Right cardiac atrium (tissue), 5 donors: ENCODE measurements at regions not wholly inside any gene's neighbourhood (a gene's known extent, or its start where the extent isn't known, plus 50 kb on each side); places are given as distances from the start of the nearest gene placed in this dataset.
"Not testable (repeated sequence)": the region's sequence is repeated elsewhere in the genome, so short reads cannot be mapped to it uniquely, and the experiment has no call there.

Experiments used
- ATAC-seq, 2 donors: fragments of 200-7000 bp; cut with Tn5 transposase; one replicate each; pipeline versions ENCODE4 v1.8.0 to v1.9.1; 2020; ENCODE audit warnings: moderate library complexity in 2 of 2, mild to moderate bottlenecking in 1 of 2
- DNase-seq, 3 donors: peaks; one replicate each; pipeline ENCODE4 v3.0.0-alpha.2; 2020
- H3K27ac ChIP-seq: one replicate; pipeline ENCODE4 v1.5.1; 2013; ENCODE audit warnings: mild to moderate bottlenecking, low read length, control low read depth, moderate library complexity
- H3K27me3 ChIP-seq: one replicate; pipeline ENCODE4 v1.6.1; 2013; ENCODE audit not compliant: control insufficient read depth, insufficient read depth
- H3K4me1 ChIP-seq: one replicate; pipeline ENCODE4 v1.6.1; 2013; ENCODE audit warnings: low read length; ENCODE audit not compliant: control insufficient read depth, insufficient read depth
- H3K4me3 ChIP-seq: one replicate; pipeline ENCODE4 v1.5.1; 2013; ENCODE audit warnings: low read length, control low read depth
- H3K9me3 ChIP-seq: one replicate; pipeline ENCODE4 v1.6.1; 2013; ENCODE audit warnings: low read length; ENCODE audit not compliant: control insufficient read depth
- WGBS: extraction: QIAGEN DNeasy Blood & Tissue Kit; methylation state at CpG from one replicate; pipeline ENCODE4 v1.1.7; 2013; 5-methylcytosine and 5-hydroxymethylcytosine counted together
- intact Hi-C, 4 donors: fragments of 100-400 bp; cut with DNase I; formaldehyde crosslinking; loops; one replicate each; pipeline versions ENCODE4 v1.11.0 to v1.14.0; 2022 to 2023
- donor health status: healthy with polysubstance abuse.
- donor health status: DM: no; HTN: yes; CAD: no.
- donor health status: DM: no; HTN: no; CAD: no.
- donor health status: DM: no; HTN: yes; CAD: no; lungs with severe emphysema.
- donor health status: DM: yes; HTN: yes; CAD: no.

DNA sequence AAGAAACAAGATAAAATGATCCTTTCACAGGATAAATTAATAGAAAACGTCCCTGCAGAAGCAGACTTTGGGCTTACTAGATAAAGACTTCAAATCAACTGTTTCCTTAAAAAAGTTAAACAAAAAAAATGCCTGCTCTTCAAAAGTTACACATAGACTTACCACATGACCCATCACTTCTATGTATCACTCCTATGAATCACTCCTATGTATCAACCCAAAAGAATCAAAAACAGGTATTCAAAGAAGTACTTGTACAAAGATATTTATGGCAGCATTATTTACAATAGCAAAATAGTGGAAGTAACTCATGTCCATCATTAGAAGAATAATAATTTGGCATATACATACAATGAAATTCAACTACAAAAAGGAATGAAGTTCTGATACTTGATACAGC is 56.3 kb upstream of the PRDM9 start:
- Histone ChIP-seq H3K4me3 (no peak overlapping the region), H3K27ac (no peak overlapping the region), H3K4me1 (no peaks in the 10 kb centered on the region), H3K9me3 (peaks cover 3% of the 10 kb centered on the region), H3K27me3 (no peaks in the 10 kb centered on the region)
- intact Hi-C loops, result no loop called here
- ATAC-seq (no peak), DNase-seq (no peak)
- WGBS, result 31% methylated on average over 1 of the region's 1 CpG

DNA sequence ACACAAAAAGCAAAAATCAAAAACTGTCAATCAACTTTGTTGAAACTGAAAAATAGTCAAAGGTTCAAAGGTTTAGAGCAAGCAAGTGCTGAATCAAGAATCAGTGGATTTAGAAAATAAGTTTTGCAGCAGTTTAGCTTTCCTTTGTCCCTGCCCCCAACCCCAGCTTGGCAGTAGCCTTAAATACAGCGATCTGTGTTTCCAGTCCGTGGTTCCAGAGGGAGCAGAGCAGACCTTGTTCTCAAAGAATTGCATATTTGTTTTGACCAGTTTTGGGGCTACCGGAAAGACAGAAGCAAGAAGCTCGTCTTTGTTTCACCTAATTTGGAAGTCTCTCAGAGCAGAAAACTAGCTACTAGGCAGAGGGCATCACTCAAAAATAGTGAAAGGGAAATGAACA is 57.2 kb upstream of the PRDM9 start:
- intact Hi-C loops, result no loop called here
- H3K27me3 ChIP-seq, result no peaks in the 10 kb centered on the region
- H3K4me1 ChIP-seq, result no peaks in the 10 kb centered on the region
- H3K27ac ChIP-seq, result no peak overlapping the region
- ATAC-seq, result peak in 1 of 2 donors; percentile 36
- H3K4me3 ChIP-seq, result peak overlapping the region; percentile 32
- H3K9me3 ChIP-seq, result peaks cover 3% of the 10 kb centered on the region
- DNase-seq, result no peak
- 47% methylated on average over 4 of the region's 4 CpGs for WGBS

DNA sequence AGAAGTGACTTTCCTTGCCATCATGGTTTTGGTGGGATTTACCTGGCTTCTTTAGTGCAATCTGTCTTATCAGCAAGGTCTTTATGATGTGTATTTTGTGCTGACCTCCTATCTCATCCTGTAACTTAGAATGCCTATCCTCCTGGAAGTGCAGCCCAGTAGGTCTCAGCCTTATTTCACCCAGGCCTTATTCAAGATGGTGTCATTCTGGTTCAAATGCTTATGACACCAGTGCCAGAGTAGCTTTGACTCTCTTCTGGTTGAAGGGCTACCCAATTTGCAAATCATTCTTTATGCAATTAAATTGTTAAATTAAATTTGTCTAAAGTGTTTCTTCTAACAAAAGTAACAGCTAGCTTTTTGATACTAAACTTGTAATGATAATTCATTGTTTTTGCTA is 58.8 kb upstream of the PRDM9 start:
- DNase-seq (no peak), ATAC-seq (no peak)
- Histone ChIP-seq H3K9me3 (peaks cover 3% of the 10 kb centered on the region), H3K27me3 (no peaks in the 10 kb centered on the region), H3K27ac (no peak overlapping the region), H3K4me1 (no peaks in the 10 kb centered on the region), H3K4me3 (no peak overlapping the region)
- intact Hi-C loops, result no loop called here

DNA sequence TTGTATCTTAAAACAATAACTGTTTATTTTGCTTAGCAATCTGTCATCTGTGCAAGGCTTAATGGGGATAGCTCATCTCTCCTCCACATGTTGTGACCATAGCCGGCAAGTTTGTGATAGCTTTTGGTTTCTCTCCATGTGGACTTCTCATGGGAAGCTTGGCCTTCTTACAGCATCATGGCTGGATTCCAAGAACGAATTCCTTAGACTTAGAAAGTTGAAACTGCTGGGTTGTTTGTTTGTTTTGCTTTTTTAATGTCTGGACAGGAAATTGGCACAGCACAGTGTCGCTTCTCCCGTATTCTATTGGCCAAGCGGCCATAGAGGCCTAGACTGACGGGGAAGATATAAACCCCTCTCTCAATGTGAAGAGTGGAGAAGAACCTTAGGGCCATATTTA is 61.0 kb upstream of the PRDM9 start:
- ATAC-seq (peak; percentile 59 to 83), DNase-seq (peak in 1 of 3 donors; percentile 35)
- H3K4me3 ChIP-seq, result no peak overlapping the region
- peaks cover 3% of the 10 kb centered on the region for H3K9me3 ChIP-seq
- no peaks in the 10 kb centered on the region for H3K4me1 ChIP-seq
- H3K27me3 ChIP-seq, result no peaks in the 10 kb centered on the region
- WGBS, result 38% methylated on average over 6 of the region's 6 CpGs
- intact Hi-C loops, result no loop called here
- H3K27ac ChIP-seq, result no peak overlapping the region

DNA sequence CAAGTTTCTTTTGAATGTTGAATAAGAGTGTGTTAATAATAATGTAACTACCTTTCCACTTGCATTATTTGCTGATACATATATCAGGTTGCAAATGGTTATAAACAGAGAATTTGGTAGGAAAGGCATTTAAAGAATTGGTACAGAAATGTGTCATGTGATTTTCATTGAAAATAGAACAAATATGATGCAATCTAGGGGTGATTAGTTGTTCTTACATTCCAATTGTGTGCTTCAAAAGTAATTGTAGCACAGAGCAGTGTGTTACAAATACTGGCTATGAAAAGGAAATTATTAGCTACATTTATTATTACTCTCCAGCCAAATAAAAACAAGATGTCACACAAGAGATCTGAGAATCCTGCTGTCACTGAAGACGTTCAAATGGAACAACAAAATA is 61.8 kb upstream of the PRDM9 start:
- DNase-seq, result no peak
- no peaks in the 10 kb centered on the region for H3K4me1 ChIP-seq
- no peak overlapping the region for H3K4me3 ChIP-seq
- intact Hi-C loops, result no loop called here
- peaks cover 3% of the 10 kb centered on the region for H3K9me3 ChIP-seq
- peak in 1 of 2 donors; percentile 33 for ATAC-seq
- no peaks in the 10 kb centered on the region for H3K27me3 ChIP-seq
- H3K27ac ChIP-seq, result no peak overlapping the region
- WGBS, result 42% methylated on average over 1 of the region's 1 CpG

DNA sequence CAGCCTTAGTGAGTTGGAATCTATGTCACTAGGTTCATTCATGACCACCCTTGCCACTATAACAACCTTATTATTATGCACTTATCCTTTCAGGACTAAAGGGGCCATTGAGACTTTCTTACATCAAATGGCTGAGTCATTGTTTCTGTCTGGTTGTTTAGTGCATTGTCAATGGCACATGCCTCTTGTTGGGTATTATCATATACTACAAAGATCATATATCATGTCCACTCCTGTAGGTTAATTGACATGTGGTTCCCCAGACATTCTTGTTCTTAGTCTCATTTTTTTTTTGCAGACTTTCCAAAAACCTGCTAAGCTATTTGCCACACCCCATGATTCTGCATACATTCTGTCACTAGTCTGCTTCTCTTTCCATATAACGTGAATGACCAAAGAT is 66.7 kb upstream of the PRDM9 start:
- no peaks in the 10 kb centered on the region for H3K4me1 ChIP-seq
- 87% methylated on average over 1 of the region's 1 CpG for WGBS
- no peak for ATAC-seq
- intact Hi-C loops, result no loop called here
- no peaks in the 10 kb centered on the region for H3K9me3 ChIP-seq
- no peak for DNase-seq
- H3K27ac ChIP-seq, result no peak overlapping the region
- H3K27me3 ChIP-seq, result no peaks in the 10 kb centered on the region
- no peak overlapping the region for H3K4me3 ChIP-seq

DNA sequence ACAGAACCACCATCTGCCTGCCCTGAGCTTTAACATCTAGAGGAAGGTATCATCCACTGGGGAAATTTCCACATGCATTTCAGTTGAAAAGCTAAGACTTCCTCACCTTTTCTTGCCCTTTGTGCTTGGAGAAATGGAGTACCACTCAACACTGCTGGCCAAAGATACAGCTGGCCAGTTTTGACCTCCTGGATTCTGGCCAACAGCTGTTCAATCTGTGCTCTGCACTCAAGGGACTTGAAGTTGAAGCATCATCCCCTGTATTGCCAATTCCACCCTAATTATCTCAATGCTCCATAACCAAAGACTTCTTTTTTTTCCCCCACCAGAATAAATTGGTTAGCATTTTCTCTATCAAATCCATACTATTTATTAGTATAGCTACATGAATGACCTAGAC is 70.4 kb upstream of the PRDM9 start:
- Histone ChIP-seq H3K27ac (no peak overlapping the region), H3K4me3 (no peak overlapping the region), H3K9me3 (no peaks in the 10 kb centered on the region), H3K27me3 (no peaks in the 10 kb centered on the region), H3K4me1 (no peaks in the 10 kb centered on the region)
- intact Hi-C loops, result no loop called here
- DNase-seq (no peak), ATAC-seq (no peak)

DNA sequence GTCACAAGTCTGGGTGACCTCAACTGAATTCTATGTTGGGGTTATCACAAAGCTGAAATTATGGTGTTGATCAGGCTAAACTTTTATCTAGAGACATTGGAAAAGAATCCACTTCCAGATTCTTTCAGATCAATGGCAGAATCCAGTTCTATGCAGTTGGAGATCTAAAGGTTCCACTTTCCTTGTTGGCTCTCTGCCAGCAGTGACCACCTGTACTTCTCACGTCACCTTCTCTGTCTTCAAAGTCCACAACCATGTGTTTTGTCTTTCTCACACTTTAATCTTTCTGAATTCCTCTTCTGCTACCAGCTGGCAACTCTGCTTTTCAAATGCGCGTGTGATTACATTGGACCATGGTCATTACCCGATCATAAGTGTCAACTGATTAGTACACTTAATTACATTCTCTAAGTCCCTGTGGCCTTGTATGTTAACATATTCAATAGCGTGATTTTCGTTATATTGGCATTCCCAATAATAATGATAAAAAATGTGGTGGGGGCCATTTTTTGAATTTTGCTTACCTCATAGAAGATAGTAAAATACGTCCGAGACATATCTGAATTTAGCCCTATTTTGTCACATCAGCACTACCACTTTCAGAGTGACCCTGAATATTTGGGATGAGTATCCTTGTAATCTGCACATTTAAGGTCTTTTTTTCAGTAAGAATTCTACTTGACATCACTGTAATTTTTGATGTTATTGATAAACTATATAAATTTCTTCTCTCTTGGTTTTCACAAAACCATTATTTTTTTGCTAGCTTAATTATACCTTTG is 73.7 kb upstream of the PRDM9 start:
- ATAC-seq (no peak), DNase-seq (no peak)
- Histone ChIP-seq H3K4me3 (no peak overlapping the region), H3K9me3 (no peaks in the 10 kb centered on the region), H3K27ac (no peak overlapping the region), H3K27me3 (no peaks in the 10 kb centered on the region), H3K4me1 (no peaks in the 10 kb centered on the region)
- intact Hi-C loops, result no loop called here
- 94% methylated on average over 8 of the region's 8 CpGs for WGBS

DNA sequence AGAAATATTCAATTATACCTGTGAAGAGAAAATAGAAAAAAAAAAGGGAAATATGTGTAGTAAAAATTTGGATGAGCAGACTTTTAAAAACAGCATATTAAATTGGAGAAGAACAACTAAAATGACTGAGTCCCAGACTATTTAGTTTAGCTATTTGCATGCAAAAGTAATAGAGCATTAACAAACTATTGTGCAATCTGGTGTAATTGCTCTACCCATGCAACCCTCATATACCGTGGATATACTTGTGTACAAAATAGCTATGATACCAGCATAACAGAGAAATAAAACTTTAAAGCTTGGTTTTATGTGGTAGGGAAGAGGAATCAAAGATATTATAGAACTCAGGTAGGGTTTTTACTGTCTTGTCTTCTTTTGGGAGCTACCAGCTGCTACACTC is 78.7 kb upstream of the PRDM9 start:
- Histone ChIP-seq H3K4me1 (no peaks in the 10 kb centered on the region), H3K27ac (no peak overlapping the region), H3K4me3 (no peak overlapping the region), H3K9me3 (peaks cover 2% of the 10 kb centered on the region), H3K27me3 (no peaks in the 10 kb centered on the region)
- ATAC-seq, result no peak
- intact Hi-C loops, result no loop called here
- no peak for DNase-seq
- 87% methylated on average over 1 of the region's 1 CpG for WGBS

DNA sequence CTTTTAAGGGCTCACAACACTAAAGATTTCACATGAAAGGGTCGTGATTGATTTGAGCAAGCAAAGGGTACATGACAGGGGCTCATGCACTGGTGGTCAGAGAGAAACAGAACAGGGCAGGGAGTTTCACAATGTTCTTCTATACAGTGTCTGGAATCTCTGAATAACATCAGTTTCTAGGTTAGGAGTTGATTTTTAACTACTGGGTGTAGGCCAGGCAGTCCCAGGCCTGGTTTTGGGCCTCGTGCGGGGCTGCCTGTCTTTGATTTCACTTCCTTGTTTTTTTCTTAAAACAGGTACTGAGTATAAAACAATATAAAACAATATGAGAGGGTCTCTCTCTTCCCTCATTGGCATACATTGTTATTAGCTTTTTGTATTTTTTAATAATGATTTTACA is 87.2 kb upstream of the PRDM9 start:
- H3K4me3 ChIP-seq, intact Hi-C loops, H3K27me3 ChIP-seq, H3K4me1 ChIP-seq, H3K27ac ChIP-seq, DNase-seq, ATAC-seq, H3K9me3 ChIP-seq: not testable (repeated sequence)
- 93% methylated on average over 3 of the region's 3 CpGs for WGBS

DNA sequence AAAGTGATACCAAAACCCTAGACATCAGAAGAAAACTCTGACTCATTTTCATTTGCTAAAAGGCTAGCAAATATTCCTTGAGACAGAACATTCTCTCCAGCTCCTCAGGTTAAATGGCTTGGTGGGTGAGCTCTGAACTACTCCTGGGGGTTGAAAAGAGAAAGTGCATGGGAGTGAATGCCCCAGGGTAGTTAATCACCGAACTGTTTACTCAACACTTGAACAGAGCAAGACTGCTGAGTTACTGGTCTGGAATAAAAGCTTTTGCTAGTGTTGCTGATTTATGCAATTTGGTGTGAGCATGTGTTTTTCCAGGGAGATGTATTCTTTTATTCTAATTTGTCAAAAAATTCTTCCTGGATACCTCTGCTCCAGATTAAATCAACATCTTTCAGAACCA is 88.3 kb upstream of the PRDM9 start:
- H3K4me1 ChIP-seq, result no peaks in the 10 kb centered on the region
- ATAC-seq (no peak), DNase-seq (no peak)
- intact Hi-C loops, result no loop called here
- no peak overlapping the region for H3K27ac ChIP-seq
- 59% methylated on average over 1 of the region's 1 CpG for WGBS
- H3K9me3 ChIP-seq, result no peaks in the 10 kb centered on the region
- H3K27me3 ChIP-seq, result no peaks in the 10 kb centered on the region
- H3K4me3 ChIP-seq, result no peak overlapping the region

DNA sequence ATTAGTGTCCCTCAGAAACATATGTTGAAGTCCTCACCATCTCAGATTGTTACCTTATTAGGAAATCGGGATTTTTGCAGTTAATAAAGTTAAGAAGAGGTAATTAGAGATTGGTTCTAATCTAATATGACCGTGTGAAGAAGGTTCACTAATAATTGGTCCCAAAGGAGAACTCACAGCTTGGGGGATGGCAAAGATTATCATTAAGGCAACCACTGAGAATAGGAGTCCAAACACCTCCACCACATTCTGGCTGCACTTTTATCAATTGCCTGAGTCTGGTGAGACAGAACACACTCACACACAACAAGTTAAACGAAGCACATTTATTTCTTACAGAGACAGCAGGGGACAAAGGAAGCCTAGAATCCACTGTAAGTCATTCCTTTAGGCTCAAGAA is 94.9 kb upstream of the PRDM9 start:
- Histone ChIP-seq H3K4me3 (no peak overlapping the region), H3K4me1 (no peaks in the 10 kb centered on the region), H3K9me3 (no peaks in the 10 kb centered on the region), H3K27ac (no peak overlapping the region), H3K27me3 (no peaks in the 10 kb centered on the region)
- ATAC-seq (no peak), DNase-seq (no peak)
- 57% methylated on average over 3 of the region's 3 CpGs for WGBS
- intact Hi-C loops, result no loop called here
